MM.1S (cell line): ENCODE measurements at regions not wholly inside any gene's neighbourhood (a gene's known extent, or its start where the extent isn't known, plus 50 kb on each side); places are given as distances from the start of the nearest gene placed in this dataset.

Experiments used
- CTCF ChIP-seq: fragments of 300-600 bp; sonication (generic); IDR thresholded peaks from 2 replicates; pipeline ENCODE4 v1.5.1; 2016; ENCODE audit warnings: antibody characterized with exemption, low read length, mixed read lengths
- EZH2 ChIP-seq: fragments of 300-600 bp; sonication (generic); optimal IDR thresholded peaks from 2 replicates; pipeline ENCODE3; 2017; ENCODE audit warnings: low read depth, mild to moderate bottlenecking, antibody characterized with exemption, low read length, mixed read lengths

GRCh38 chr15:94000606-94001005 lies 230.8 kb upstream of the MCTP2 start:
- TF ChIP-seq CTCF, result no peak
- TF ChIP-seq EZH2, result no peak
